Vagina (tissue), 2 donors: ENCODE measurements at regions not wholly inside any gene's neighbourhood (a gene's known extent, or its start where the extent isn't known, plus 50 kb on each side); places are given as distances from the start of the nearest gene placed in this dataset.

Experiments
- DNase-seq, 2 donors: peaks; one replicate each; pipeline ENCODE4 v3.0.0-alpha.2; 2017; ENCODE audit errors: extremely low spot score in 2 of 2
- H3K27ac ChIP-seq: fragments of 200-600 bp; sonication (generic); one replicate; pipeline ENCODE4 v1.5.1; 2019
- H3K27me3 ChIP-seq: fragments of 200-600 bp; sonication (generic); one replicate; pipeline ENCODE4 v1.5.1; 2019
- H3K36me3 ChIP-seq, 2 donors: fragments of 200-600 bp; sonication (generic); one replicate each; pipeline ENCODE4 v1.5.1; 2017 to 2019
- H3K4me1 ChIP-seq: fragments of 200-600 bp; sonication (generic); one replicate; pipeline ENCODE4 v1.5.1; 2019
- H3K4me3 ChIP-seq, 2 donors: fragments of 200-600 bp; sonication (generic); 1 replicate in 1 of 2; 2 replicates in 1 of 2; pipeline ENCODE4 v1.5.1; 2016 to 2019
- H3K9me3 ChIP-seq: fragments of 200-600 bp; sonication (generic); one replicate; pipeline ENCODE4 v1.5.1; 2019
- CTCF ChIP-seq, 3 experiments: fragments of 450-650 bp in 2 of 3; fragments of 200-600 bp in 1 of 3; sonication (generic) in 1 of 3; IDR thresholded peaks; one replicate each; pipeline ENCODE4 v1.5.1; 2017 to 2019; ENCODE audit warnings: antibody characterized with exemption in 3 of 3, mild to moderate bottlenecking in 2 of 3, moderate library complexity in 2 of 3
- POLR2A ChIP-seq, 2 donors: fragments of 450-650 bp; IDR thresholded peaks; one replicate each; pipeline ENCODE4 v1.6.1; 2017; ENCODE audit warnings: antibody characterized with exemption in 2 of 2, mild to moderate bottlenecking in 2 of 2, moderate library complexity in 2 of 2
- POLR2AphosphoS5 ChIP-seq, 2 donors: sonication (generic); formaldehyde crosslinking; IDR thresholded peaks; one replicate each; pipeline ENCODE4 v1.9.0; 2017; ENCODE audit warnings: antibody characterized with exemption in 2 of 2, mild to moderate bottlenecking in 2 of 2, low read depth in 1 of 2; ENCODE audit not compliant: insufficient read depth in 1 of 2
- intact Hi-C: fragments of 100-400 bp; cut with DNase I; formaldehyde crosslinking; loops from one replicate; pipeline ENCODE4 v1.15.1; 2023

GRCh38 chr12:17372508-17372907 is 717.5 kb downstream of the RERGL start:
- TF ChIP-seq POLR2A (IDR thresholded peaks at IDR 0.05) = no peak
- no peak for TF ChIP-seq CTCF (IDR thresholded peaks at IDR 0.05)
- TF ChIP-seq POLR2AphosphoS5 (IDR thresholded peaks at IDR 0.05; ENCODE audit: insufficient read depth in 1 of 2, low read depth in 1 of 2) = no peak

GRCh38 chr12:17371491-17372215 is 718.3 kb downstream of the RERGL start:
- no peak for DNase-seq
- intact Hi-C loops = no loop called here
- Histone ChIP-seq H3K27me3 (no peaks in the 10 kb centered on the region), H3K9me3 (no peaks in the 10 kb centered on the region), H3K4me1 (no peaks in the 10 kb centered on the region), H3K27ac (no peak overlapping the region), H3K36me3 (no peaks in the 10 kb centered on the region), H3K4me3 (no peak overlapping the region)
- TF ChIP-seq POLR2A (IDR thresholded peaks at IDR 0.05) (no peak), POLR2AphosphoS5 (IDR thresholded peaks at IDR 0.05; ENCODE audit: insufficient read depth in 1 of 2, low read depth in 1 of 2) (no peak), CTCF (IDR thresholded peaks at IDR 0.05) (no peak)

More at GRCh38 chr12:17372508-17372907, 717.5 kb downstream of the RERGL start:
- H3K27ac ChIP-seq = no peak overlapping the region
- H3K36me3 ChIP-seq = no peaks in the 10 kb centered on the region
- no peak for DNase-seq
- no peaks in the 10 kb centered on the region for H3K4me1 ChIP-seq
- H3K4me3 ChIP-seq = no peak overlapping the region
- intact Hi-C loops = no loop called here
- H3K27me3 ChIP-seq = no peaks in the 10 kb centered on the region
- no peaks in the 10 kb centered on the region for H3K9me3 ChIP-seq

GRCh38 chr12:17370621-17371020 is 719.4 kb downstream of the RERGL start:
- Histone ChIP-seq H3K9me3 (no peaks in the 10 kb centered on the region), H3K27ac (no peak overlapping the region), H3K4me3 (no peak overlapping the region), H3K27me3 (no peaks in the 10 kb centered on the region), H3K36me3 (no peaks in the 10 kb centered on the region), H3K4me1 (no peaks in the 10 kb centered on the region)
- DNase-seq = no peak
- intact Hi-C loops = no loop called here
- TF ChIP-seq POLR2AphosphoS5 (IDR thresholded peaks at IDR 0.05; ENCODE audit: insufficient read depth in 1 of 2, low read depth in 1 of 2) (no peak), CTCF (IDR thresholded peaks at IDR 0.05) (no peak), POLR2A (IDR thresholded peaks at IDR 0.05) (no peak)

- Histone ChIP-seq H3K27ac (no peak overlapping the region), H3K4me1 (no peaks in the 10 kb centered on the region), H3K27me3 (no peaks in the 10 kb centered on the region), H3K9me3 (no peaks in the 10 kb centered on the region), H3K4me3 (no peak overlapping the region), H3K36me3 (no peaks in the 10 kb centered on the region)
- TF ChIP-seq CTCF (IDR thresholded peaks at IDR 0.05) (no peak), POLR2AphosphoS5 (IDR thresholded peaks at IDR 0.05; ENCODE audit: insufficient read depth in 1 of 2, low read depth in 1 of 2) (no peak), POLR2A (IDR thresholded peaks at IDR 0.05) (no peak)
- no peak for DNase-seq
- intact Hi-C loops = no loop called here
Measured at GRCh38 chr12:17369556-17369955, 720.4 kb downstream of the RERGL start.

- intact Hi-C loops = no loop called here
- TF ChIP-seq POLR2AphosphoS5 (IDR thresholded peaks at IDR 0.05; ENCODE audit: insufficient read depth in 1 of 2, low read depth in 1 of 2) = no peak
- TF ChIP-seq POLR2A (IDR thresholded peaks at IDR 0.05) = no peak
- no peak for TF ChIP-seq CTCF (IDR thresholded peaks at IDR 0.05)
- Histone ChIP-seq H3K9me3 (no peaks in the 10 kb centered on the region), H3K4me3 (no peak overlapping the region), H3K27ac (no peak overlapping the region), H3K27me3 (no peaks in the 10 kb centered on the region), H3K4me1 (no peaks in the 10 kb centered on the region), H3K36me3 (no peaks in the 10 kb centered on the region)
- no peak for DNase-seq
Measured at GRCh38 chr12:17361224-17361623, 728.8 kb downstream of the RERGL start.
